Ramos (cell line): ENCODE measurements at regions not wholly inside any gene's neighbourhood (a gene's known extent, or its start where the extent isn't known, plus 50 kb on each side); places are given as distances from the start of the nearest gene placed in this dataset.

ENCODE experiments used
- in situ Hi-C: fragments of 300-500 bp; cut with MboI; formaldehyde crosslinking; loops from one replicate; pipeline ENCODE4 v1.14.3; 2022; ENCODE audit warnings: low sequenced_read_pairs; ENCODE audit not compliant: unreplicated experiment

DNA sequence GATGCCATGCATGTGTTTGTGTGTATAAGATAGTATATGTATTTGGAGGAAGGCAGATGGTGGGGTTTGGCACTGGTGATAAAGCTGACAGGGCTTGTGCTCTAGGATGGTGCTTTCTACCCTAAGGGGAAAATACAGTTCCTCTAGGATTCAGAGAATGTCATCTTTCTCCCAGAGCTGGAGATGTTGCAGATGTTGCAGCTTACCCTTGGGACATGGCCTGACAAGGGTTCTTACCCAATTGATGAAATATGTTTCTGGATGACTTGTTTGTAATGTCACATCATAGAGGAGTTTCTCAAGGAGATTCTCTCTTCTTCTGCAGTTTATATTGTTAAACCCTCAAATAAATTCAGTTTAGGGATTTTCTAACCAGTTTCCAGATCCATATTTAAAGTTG is 52.5 kb upstream of the PITX2 start:
- in situ Hi-C loops = no loop called here

DNA sequence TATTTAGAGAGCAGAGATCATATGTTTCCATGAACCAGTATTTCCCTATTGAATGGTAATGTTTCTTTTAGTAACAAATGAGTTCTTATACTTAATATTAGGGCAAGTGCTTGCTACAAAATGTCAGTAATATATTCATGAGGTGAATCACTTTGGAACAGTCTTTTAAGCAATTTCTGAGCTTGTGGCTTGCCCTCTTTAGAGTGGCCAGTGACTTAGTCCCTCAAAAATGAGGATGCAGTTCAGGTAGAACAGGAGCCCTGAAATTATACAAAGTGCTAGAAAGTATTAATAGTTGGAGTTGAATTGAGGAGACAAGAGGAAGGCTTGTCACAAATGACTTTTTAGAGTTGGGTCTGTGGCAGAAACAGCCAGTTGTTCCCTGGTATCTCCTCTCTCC is 53.4 kb upstream of the PITX2 start:
- in situ Hi-C loops = no loop called here

DNA sequence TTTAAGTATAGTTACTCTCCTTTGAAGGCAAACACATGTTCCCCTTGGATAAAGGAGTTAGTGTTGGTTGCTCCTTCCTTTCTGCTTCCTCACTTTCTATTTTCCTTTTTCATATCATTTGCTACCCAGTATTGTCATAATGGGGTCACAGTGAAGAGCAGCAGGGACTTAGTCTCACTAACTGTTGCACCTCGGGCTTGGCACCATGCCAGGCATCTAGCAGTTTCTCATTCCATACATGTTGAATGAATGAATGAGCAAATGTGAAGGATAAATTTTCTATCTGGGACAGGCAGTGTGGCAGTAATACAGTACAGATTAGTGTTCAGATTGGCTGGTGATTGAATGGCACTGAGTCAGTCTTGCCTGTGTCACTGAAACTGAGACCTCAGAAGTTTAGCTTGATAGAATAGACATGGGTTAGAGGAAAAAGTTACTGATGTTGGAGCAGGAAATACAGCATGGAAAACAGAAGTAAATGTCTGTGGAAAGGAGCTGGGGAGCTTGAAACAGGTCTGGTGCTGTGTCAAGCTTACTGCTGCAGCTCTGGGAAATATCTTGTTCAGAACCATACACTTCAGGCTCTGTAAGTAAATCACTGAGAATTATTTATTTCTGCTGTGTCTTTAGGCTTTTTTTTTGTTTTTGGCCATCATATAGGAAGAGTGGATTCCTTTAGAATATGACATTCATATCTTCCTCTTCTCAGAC is 55.8 kb upstream of the PITX2 start:
- in situ Hi-C loops = no loop called here

DNA sequence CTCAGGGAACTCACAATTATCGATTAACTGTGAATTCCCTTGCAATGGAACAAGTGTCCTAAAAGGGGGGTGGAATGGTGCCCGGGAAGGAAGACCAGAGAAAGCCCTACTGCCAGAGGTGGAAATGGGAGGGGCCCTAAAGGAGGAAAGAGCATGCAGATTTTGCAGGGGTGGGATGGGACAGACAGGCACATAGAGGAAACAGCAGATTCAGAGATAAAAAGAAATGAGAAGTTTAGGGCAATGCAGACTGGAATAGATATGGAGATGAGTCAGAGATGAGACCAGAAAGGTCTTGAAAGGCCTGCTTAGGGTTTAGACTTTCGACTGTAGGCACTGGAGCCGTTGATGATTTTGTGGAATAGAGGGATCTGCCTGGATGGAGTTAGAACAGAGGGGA is 57.4 kb upstream of the PITX2 start:
- in situ Hi-C loops = no loop called here

DNA sequence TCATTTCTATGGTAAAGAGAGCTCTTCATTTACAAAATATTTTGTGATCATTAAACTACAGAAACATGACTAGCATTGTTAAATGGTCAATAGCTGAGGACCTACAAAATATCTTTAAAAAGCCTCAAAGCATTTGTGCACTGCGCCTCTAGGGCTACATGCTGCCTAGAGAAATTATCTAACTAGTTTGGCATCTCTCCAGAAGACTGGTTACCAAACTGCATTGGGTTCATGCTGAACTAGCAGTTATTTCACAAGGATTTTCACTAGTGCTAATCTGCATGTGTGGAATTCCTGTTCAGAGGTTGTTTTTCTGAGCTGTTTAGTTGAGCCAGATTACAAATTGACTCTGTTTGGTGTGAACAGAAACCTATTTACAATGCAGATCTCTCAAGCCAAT is 58.5 kb upstream of the PITX2 start:
- in situ Hi-C loops = no loop called here

DNA sequence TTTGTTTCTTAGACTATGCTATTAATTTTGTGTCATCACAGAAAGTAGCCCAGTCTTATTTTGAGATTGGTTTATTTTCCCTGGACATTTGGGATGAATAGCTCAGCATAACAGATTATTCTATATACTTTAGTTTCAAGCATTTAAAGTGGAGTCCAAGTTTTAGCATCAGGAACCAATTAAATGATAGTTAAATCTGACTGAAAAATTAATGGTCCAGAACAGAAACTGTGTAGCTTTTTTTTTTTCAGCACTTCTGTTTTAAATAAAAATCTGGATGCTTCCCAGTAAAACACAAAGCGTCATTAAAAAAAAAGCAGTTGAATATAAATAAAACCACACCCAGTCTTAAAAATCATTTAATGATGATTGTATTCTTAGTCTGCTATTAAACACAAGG is 59.4 kb upstream of the PITX2 start:
- in situ Hi-C loops = no loop called here

DNA sequence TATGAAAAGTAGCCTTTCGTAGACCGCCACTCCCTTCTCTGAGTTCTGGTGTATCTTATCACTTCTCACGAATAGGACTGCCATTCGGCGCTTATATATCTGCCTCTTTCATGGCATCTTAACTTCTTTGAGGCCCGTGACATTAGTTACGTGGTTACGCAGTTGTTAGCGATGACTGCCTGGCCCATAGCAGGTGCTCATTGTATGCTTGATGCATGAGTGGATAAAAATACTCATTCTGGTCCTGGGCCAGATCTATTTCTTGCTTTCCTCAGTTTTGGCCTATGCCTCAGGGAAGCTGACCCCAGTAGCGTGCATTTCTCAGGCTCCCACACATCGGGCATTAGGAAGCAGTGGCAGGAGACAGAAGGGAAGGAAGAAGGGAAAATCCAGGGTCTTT is 60.7 kb upstream of the PITX2 start:
- in situ Hi-C loops = no loop called here

DNA sequence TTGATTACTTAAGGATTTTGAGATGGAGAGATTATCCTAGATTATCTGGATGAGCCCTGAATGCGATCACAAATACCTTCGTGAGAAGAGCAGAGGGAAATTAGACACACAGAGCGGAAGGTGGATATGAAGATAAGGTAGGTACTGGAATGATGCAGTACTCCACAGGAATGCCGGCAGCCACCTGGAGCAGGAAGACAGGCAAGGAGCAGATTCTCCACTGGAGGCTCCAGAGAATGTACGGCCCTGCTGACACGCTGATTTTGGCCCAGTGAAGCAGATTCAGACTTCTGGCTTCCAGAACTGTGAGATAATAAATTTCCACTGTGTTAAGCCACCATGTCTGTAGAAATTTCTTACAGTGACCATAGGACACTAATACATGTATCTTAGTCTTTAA is 79.4 kb upstream of the PITX2 start:
- in situ Hi-C loops = no loop called here

DNA sequence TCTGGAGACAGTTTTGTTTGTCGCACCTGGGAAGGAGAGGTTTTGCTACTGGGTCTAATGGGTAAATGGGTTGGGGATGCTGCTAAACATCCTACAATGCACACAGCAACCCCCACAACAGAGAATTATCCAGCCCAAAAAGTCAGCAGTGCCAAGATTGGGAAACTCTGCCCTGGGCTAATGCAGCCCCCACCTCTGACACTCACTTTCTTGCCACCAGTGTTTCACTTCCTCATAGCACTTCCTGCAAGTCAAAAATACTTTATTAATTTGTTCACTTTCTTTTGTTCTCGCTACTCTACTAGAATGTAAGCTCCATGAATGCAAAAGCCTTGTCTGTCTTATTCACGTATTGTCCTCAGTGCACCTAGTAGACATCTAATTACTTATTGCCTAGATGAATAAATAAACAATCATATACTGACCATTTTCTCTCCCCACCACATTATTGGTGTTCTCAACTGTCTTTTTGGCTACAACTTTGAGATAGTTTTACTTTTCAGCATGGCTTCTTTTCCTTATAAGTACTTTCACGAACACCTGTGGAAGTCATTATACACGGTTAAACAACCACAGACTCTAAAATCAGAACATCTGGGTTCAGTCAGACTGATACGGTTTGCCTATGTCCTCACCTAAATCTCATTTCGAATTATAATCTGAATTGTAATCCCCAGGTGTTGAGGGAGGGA is 82.0 kb upstream of the PITX2 start:
- in situ Hi-C loops = no loop called here

DNA sequence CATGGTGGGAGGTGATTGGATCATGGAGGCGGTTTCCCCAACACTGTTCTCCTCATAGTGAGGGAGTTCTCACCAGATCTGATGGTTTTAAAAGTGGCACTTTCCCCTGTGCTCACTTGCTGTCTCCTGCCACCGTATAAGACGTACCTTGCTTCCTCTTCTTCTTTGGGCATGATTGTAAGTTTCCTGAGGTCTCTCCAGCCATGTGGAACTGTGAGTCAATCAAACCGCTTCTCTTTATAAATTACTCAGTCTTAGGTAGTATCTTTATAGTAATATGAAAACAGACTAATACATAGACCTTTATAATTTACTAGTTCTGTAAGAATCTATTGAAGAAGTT is 82.5 kb upstream of the PITX2 start:
- in situ Hi-C loops = no loop called here

DNA sequence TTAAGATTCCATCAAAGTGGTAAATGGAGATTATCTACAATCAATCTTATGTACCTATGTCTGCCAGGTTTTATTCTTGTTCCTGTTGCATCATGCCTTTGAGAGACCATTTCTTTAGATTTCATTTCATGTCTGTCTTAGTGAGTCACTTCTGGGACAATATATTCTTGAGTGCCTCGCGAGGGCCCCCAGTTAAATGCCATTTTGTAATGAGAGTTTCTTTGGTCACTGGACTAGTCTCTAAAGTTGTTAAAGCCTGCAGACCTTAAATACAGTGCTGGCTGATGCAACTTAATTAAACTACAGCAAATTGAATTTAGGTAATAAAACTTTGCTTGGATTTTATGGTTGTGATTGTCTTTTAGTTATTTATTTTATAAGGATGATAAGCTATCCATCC is 87.2 kb upstream of the PITX2 start:
- in situ Hi-C loops = no loop called here

DNA sequence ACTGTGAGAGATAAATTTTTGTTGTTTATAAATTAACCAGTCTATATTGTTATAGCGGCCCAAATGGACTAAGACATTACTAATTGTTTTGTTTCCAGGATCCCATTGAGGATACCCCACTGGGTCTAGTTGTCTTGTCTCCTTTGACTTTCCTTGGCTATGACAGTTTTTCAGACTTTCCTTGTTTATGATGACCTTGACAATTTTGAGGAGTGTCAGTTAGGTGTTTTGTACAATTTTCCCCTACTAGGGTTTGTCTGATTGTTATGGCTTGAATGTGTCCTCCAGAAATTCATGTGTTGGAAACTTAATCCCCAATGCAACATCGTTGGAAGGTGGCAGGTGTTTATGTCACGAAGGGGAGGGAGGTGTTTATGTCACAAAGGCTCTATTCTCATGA is 89.6 kb upstream of the PITX2 start:
- in situ Hi-C loops = no loop called here

DNA sequence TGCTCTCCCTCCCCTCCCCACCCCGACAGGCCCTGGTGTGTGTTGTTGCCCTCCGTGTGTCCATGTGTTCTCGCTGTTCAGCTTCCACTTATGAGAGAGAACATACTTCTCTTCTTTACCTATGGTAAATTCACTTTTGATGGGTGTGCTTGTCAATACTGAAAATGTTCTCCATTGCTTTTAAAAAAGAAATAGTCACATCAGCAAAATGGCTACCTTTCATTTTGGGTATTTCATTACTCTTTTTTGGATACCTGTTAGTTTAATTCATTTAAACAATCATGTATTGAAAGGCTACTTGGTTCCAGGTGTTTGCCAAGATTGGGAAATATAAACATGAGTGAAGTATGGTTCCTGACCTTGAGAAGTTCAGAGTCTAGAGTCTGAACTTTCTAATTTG is 107.4 kb upstream of the PITX2 start:
- in situ Hi-C loops = no loop called here

DNA sequence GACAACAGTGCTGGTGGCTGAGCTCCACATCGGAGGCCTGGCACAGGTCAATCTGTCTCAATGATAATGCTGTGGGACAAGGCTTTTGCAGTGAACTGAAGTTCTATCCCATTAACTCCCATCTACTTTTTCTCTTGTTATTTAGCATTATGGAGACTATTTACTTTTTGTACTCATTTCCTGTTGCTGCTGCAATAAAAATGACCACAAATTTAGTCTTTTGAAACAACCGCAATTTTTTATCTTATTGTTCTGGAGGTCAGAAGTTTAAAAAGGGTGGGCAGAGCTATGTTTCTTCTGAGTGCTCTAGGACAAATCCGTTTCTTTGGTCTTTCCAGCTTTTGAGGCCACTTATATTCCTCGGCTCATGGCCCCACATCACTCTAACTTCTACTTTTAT is 111.0 kb upstream of the PITX2 start:
- in situ Hi-C loops = no loop called here

DNA sequence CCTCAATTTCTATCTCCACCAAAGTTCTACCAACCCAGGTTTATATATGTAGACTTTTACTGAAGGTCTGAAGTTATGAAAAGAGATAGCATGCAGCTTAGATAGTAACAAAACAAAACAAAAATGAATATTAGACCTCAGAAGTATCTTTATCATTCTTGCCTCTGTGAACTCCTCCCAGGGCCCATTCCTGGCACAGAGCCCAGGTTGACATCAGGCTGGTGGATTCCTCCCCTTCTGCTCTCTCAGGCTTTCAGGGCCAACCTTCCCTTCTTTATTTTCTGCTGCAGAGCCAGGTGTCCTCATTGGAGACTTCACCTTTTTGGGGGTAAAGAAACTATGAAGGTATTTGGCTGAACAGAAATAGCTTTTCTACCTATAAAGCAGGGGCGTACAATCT is 112.8 kb upstream of the PITX2 start:
- in situ Hi-C loops = no loop called here

DNA sequence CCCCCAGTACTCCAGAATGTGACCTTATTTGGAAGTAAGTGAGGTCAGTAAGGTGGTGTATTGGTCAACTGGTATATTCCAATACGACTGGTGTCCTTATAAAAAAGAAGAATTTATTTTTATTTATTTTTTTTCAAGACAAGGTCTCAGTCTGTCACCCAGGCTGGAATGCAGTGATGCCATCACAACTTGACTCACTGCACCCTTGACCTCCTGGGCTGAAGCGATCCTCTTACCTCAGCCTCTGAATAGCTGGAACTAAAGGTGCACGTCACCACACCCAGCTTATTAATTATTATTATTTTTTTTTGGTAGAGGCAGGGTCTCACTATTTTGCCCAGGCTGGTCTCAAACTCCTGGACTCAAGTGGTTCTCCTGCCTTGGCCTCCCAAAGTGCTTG is 115.1 kb upstream of the PITX2 start:
- in situ Hi-C loops = no loop called here

DNA sequence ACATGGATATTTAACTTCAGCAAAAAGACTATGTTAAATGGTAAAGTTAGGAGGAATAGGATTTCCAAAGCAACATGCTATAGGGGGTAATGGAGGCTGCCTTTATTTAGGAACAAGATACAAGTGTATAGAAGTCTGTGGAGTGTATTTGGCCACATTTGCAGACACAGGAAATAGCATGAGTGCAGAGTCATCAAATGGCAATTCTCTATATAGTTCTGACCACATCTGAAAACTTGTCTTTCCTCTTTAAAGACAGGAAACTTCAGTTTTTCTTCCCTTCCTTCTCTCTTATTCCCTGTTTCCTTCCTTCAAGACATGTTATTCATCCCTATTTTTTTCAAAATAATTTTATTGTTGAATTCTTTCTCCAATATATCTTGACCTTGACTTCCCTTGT is 119.3 kb upstream of the PITX2 start:
- in situ Hi-C loops = no loop called here

DNA sequence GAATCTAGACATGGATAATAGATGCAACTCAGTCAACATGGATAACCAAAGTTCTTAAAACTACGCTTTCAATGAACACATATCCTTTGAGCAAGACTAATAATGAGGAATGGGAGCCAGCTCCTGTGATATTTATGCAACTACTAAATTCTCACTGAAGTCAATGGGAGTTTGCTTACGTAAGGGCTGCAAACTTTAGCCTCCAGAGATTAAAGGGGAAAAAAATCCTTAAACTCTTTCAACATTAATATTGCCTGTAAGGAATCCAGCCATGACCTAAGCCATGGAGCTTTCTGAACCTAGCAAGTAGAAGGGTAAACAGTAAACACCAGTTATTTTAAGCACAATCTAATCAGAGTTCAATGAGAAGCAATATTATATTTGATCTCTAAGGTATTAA is 125.2 kb upstream of the PITX2 start:
- in situ Hi-C loops = no loop called here

DNA sequence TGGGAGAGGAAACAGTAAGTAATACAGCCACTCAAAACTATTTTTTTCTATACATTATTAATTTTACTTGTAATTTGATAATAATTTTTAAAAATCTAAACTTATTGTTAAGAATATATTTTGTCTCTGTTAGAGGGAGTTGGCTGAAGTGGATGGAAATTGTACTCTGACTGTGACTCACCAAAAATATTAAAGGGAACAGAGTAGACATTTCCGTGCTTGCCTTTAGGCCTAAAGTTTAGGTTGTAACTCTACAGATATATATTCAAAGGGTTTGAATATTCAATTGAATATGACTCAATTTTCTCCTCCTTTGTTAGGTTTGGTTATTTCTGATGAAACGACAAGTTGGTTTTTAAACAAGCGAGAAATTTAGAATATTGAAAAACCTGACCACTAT is 128.3 kb upstream of the PITX2 start:
- in situ Hi-C loops = no loop called here

DNA sequence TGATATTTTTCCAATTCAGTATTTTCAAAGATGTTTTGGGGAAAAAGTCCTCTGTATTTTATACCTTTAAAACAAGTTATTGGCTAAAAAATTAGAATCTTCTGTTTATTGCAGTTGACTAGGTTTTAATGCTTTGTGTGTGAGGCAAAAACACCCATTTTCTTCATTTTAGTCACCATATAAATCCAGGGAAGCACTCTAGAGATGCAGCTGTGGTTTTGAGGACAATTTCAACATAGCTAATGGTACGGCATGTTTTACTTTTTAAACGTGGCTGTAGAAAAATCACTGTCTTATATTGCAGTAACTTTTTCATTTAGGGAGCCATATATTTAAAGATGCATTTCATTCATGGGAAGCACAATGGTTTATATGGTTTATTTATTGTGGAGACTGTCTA is 129.1 kb upstream of the PITX2 start:
- in situ Hi-C loops = no loop called here

DNA sequence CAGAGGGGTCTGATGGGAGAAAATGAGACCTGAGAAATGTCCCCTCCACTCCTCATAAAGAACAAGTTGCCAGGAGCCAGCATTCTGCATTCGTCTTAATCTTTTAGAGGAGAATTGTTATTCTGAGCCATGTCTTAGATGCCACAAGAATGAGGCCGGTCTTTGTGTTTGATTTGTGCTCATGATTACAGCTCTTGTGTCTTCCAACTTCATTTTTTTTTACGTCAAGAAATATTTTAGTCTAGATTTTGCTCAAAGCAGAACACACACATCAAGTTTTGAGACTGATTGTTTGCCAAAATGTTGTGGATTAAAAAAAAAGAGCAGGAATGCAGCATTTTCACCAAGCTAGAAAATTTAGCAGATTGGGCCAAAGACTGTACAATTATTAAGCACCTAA is 130.6 kb upstream of the PITX2 start:
- in situ Hi-C loops = no loop called here

DNA sequence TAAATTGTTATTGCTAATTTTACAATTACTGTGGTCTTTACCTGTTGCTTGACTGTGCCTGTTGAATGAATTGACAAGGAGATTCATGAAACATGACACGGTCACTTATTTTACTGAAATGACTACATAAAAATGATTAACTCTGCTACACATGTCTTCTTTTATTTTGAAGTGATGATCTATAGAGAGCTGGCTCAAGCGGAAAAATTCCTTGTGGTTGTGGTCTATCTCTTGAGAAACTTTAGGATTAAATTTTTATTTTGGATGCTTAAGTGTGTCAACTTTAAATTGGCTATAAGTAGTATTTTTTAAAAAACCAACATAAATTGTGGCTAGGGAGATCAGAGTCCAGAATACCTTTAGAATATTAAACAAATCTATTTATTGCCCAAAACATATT is 131.8 kb upstream of the PITX2 start:
- in situ Hi-C loops = no loop called here
